Neutrophil (primary cell): ENCODE measurements at regions not wholly inside any gene's neighbourhood (a gene's known extent, or its start where the extent isn't known, plus 50 kb on each side); places are given as distances from the start of the nearest gene placed in this dataset.
"Not testable (repeated sequence)": the region's sequence is repeated elsewhere in the genome, so short reads cannot be mapped to it uniquely, and the experiment has no call there.

Experiments used
- H3K27ac ChIP-seq: fragments of 200-600 bp; sonication (generic); 2 replicates; pipeline ENCODE4 v1.5.1; 2016; ENCODE audit warnings: mild to moderate bottlenecking, moderate library complexity
- H3K27me3 ChIP-seq: fragments of 200-600 bp; sonication (generic); 2 replicates; pipeline ENCODE4 v1.6.0; 2016; ENCODE audit warnings: mild to moderate bottlenecking
- H3K36me3 ChIP-seq: fragments of 200-600 bp; sonication (generic); 2 replicates; pipeline ENCODE4 v1.5.1; 2017
- H3K4me1 ChIP-seq, 2 experiments: fragments of 200-600 bp in 1 of 2; sonication (generic) in 1 of 2; 1 replicate in 1 of 2; 2 replicates in 1 of 2; pipeline versions ENCODE4 v1.5.1 to v1.6.1; 2013 to 2016; ENCODE audit warnings: low read depth in 1 of 2, low read length in 1 of 2, mild to moderate bottlenecking in 1 of 2, moderate library complexity in 1 of 2; ENCODE audit not compliant: control insufficient read depth in 1 of 2, insufficient read depth in 1 of 2
- H3K4me3 ChIP-seq, 2 experiments: fragments of 200-600 bp in 1 of 2; sonication (generic) in 1 of 2; 1 replicate in 1 of 2; 2 replicates in 1 of 2; pipeline ENCODE4 v1.5.1; 2013 to 2016; ENCODE audit warnings: low read depth in 1 of 2, low read length in 1 of 2, mild to moderate bottlenecking in 1 of 2, moderate library complexity in 1 of 2
- H3K9me3 ChIP-seq: fragments of 200-600 bp; sonication (generic); 2 replicates; pipeline ENCODE4 v1.5.1; 2016
- TF ChIP-seq, protein P1 (sequence below): fragments of 200-600 bp; sonication (generic); IDR thresholded peaks from 2 replicates; pipeline ENCODE4 v1.5.1; 2016; ENCODE audit warnings: antibody characterized with exemption

DNA sequence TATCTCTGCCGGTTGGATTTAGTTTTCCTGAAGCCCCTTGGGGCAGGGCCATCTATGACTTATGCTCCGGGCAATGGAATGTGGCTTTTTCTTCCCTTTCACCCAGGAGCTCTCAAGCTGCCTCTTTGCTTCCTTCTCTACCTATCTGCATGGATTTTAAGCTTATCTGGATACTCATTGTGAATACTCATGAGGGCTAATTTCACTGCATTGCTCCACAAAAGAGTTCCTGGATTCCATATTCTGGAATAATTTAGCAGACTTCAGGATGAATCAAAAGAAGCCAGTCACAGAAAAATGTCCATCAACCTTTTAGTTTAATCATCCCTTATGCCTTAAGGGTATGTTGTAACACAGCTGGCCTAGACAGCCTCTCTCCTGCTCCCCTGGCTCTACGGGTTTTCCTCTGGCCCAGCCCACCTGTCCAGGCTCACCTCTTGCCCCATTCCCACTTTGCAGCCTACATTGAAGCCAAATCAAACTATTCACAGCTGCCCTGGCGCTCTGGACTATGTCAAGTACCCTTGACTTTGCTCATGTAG lies 122.8 kb upstream of the RMDN2 start:
- Histone ChIP-seq H3K27me3 (no peaks in the 10 kb centered on the region), H3K27ac (no peak overlapping the region), H3K9me3 (no peaks in the 10 kb centered on the region), H3K4me3 (no peak overlapping the region), H3K36me3 (no peaks in the 10 kb centered on the region), H3K4me1 (peaks cover 19% of the 10 kb centered on the region in 2 experiments)
- TF ChIP-seq, protein P1, sequence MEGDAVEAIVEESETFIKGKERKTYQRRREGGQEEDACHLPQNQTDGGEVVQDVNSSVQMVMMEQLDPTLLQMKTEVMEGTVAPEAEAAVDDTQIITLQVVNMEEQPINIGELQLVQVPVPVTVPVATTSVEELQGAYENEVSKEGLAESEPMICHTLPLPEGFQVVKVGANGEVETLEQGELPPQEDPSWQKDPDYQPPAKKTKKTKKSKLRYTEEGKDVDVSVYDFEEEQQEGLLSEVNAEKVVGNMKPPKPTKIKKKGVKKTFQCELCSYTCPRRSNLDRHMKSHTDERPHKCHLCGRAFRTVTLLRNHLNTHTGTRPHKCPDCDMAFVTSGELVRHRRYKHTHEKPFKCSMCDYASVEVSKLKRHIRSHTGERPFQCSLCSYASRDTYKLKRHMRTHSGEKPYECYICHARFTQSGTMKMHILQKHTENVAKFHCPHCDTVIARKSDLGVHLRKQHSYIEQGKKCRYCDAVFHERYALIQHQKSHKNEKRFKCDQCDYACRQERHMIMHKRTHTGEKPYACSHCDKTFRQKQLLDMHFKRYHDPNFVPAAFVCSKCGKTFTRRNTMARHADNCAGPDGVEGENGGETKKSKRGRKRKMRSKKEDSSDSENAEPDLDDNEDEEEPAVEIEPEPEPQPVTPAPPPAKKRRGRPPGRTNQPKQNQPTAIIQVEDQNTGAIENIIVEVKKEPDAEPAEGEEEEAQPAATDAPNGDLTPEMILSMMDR = no peak

DNA sequence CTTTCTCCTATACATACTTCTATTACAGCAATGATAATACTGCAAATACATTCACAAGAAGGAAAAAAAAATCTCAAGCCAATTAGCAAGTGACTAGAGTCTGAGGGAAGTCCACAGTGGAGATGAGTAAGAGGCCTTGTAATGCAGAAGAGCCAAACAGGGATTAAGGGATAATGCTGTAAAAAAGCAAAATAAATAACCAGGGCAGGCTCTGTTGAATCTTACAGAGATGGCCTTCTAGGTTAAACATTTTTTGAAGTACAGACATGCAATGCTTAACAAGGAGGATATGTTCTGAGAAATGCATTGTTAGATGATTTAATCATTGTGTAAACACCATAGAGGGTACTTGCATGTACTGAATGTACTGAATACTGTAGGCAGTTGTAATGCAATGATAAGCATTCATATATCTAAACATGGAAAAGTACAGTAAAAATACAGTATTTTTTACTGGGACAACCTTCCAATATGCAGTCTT lies 122.1 kb upstream of the RMDN2 start:
- Histone ChIP-seq H3K4me3 (no peak overlapping the region), H3K36me3 (no peaks in the 10 kb centered on the region), H3K27ac (no peak overlapping the region), H3K4me1 (peaks cover 12% of the 10 kb centered on the region in 2 experiments), H3K27me3 (no peaks in the 10 kb centered on the region), H3K9me3 (no peaks in the 10 kb centered on the region)
- TF ChIP-seq, protein P1 = no peak

DNA sequence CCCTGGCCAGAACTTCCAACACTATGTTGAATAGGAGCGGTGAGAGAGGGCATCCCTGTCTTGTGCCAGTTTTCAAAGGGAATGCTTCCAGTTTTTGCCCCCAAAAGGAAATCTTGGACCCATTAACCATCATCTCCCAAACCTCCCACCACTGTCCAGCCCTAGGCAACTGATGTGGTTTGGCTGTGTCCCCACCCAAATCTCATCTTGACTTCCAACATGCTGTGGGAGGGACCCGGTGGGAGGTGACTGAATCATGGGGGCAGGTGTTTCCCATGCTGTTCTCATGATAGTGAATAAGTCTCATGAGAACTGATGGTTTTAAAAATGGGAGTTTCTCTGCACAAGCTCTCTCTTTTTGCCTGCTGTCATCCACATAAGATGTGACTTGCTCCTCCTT lies 119.1 kb upstream of the RMDN2 start:
- H3K4me3 ChIP-seq, H3K9me3 ChIP-seq, H3K27me3 ChIP-seq, H3K27ac ChIP-seq, H3K36me3 ChIP-seq: not testable (repeated sequence)
- peaks cover 12 to 23% of the 10 kb centered on the region in 2 experiments for H3K4me1 ChIP-seq

DNA sequence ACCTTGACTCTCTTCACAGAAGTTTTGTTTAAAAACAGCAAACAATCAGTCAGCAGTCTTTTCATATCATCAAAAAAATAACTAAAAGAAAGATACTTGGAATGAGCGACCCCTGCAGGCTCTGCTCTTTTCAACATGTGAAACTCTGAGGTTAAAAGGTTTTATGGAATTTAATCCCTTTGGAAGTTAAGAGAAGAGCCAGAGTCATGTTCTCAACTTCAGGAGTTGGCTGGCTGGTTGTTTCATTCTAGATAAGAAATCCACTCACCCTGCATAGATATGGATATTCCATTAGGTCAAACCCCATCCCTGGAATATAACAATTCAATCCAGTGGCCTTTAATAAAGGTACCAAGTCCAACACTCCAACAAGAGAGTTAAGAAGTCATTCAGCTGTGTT lies 115.6 kb upstream of the RMDN2 start:
- TF ChIP-seq, protein P1 = no peak
- no peak overlapping the region for H3K4me3 ChIP-seq
- no peaks in the 10 kb centered on the region for H3K9me3 ChIP-seq
- peaks cover 12 to 31% of the 10 kb centered on the region in 2 experiments for H3K4me1 ChIP-seq
- H3K27ac ChIP-seq = peak overlapping the region; percentile 52
- H3K27me3 ChIP-seq = no peaks in the 10 kb centered on the region
- H3K36me3 ChIP-seq = no peaks in the 10 kb centered on the region

DNA sequence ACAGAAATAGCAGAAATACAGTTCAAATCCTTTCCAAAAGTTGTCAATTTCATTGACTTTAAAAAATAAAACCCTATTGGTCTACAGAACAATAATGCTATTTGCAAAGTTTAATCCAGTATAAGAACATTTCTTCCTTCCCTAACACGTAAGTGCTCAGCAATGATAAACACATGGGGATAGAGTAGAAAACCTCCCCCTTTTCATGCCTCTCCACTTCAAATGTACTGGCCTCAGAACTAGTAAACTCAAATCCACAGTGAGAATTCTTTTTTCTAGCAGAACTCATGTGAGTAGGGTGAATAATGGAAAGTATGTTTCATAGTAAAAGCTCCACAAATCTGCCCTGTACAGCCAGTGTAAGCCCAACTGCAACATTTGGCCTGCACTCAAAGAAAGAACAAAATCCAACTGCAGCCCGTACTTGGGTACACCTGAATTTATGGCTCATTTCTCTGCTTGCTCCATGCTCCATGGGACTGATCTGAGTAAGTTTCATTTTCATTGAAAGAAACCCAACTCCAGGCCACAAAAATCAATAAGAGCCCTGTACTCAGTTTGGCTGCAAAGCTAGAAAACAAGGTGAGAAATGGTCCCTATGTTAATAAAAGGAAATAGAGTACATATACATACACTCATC lies 115.0 kb upstream of the RMDN2 start:
- H3K36me3 ChIP-seq = no peaks in the 10 kb centered on the region
- H3K27me3 ChIP-seq = no peaks in the 10 kb centered on the region
- no peak overlapping the region for H3K4me3 ChIP-seq
- peak overlapping the region; percentile 52 for H3K27ac ChIP-seq
- no peaks in the 10 kb centered on the region for H3K9me3 ChIP-seq
- H3K4me1 ChIP-seq = peaks cover 12 to 31% of the 10 kb centered on the region in 2 experiments
- TF ChIP-seq, protein P1 = no peak

DNA sequence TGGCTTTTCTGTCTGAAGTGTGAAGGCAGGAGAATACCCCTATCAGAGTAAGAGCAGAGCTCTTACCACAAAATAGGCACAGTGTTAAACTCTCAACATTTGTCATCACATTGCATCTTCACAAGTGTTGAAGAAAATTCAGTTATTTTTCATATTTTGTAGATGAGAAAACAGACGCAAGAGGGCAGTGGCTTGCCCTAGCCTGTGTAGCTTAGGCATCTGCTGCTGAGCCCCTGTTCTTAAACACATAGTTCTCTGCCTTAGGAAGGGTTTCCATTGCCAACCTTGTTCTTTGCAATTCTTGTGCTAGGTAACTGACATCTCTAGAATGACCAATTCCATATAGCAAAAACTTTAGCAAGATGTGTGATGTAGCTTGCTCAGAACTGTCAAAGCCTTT lies 112.7 kb upstream of the RMDN2 start:
- H3K4me1 ChIP-seq = peaks cover 12 to 41% of the 10 kb centered on the region in 2 experiments
- no peaks in the 10 kb centered on the region for H3K36me3 ChIP-seq
- H3K9me3 ChIP-seq = no peaks in the 10 kb centered on the region
- H3K27ac ChIP-seq = no peak overlapping the region
- TF ChIP-seq, protein P1 = no peak
- H3K4me3 ChIP-seq = no peak overlapping the region
- H3K27me3 ChIP-seq = no peaks in the 10 kb centered on the region
